OCI-LY1 (cell line): ENCODE measurements at regions not wholly inside any gene's neighbourhood (a gene's known extent, or its start where the extent isn't known, plus 50 kb on each side); places are given as distances from the start of the nearest gene placed in this dataset.

Experiments used
- H2AFZ ChIP-seq: fragments of 200-600 bp; sonication (generic), shearing (Covaris generic); 2 replicates; pipeline ENCODE4 v1.6.0; 2014; ENCODE audit warnings: antibody characterized with exemption, mild to moderate bottlenecking, low read length
- H3F3A ChIP-seq: fragments of 200-600 bp; sonication (generic), shearing (Covaris generic); 2 replicates; pipeline ENCODE4 v1.6.0; 2014; ENCODE audit warnings: mild to moderate bottlenecking, antibody characterized with exemption, low read length, moderate library complexity; ENCODE audit not compliant: insufficient read depth
- H3K27ac ChIP-seq: fragments of 200-600 bp; sonication (generic); 2 replicates; pipeline ENCODE4 v1.5.1; 2014; ENCODE audit warnings: low read length, mixed run types, mild to moderate bottlenecking, low read depth; ENCODE audit not compliant: poor library complexity, severe bottlenecking
- H3K27me3 ChIP-seq: fragments of 200-600 bp; sonication (generic); 2 replicates; pipeline ENCODE4 v1.6.0; 2014; ENCODE audit warnings: antibody characterized with exemption, mild to moderate bottlenecking, low read length, moderate library complexity; ENCODE audit not compliant: insufficient read depth
- H3K36me3 ChIP-seq: fragments of 200-600 bp; sonication (generic); 2 replicates; pipeline ENCODE4 v1.6.1; 2014; ENCODE audit warnings: mild to moderate bottlenecking, antibody characterized with exemption, low read length, moderate library complexity, mixed read lengths; ENCODE audit not compliant: insufficient read depth
- H3K4me1 ChIP-seq: fragments of 200-600 bp; sonication (generic); 2 replicates; pipeline ENCODE4 v1.5.1; 2014; ENCODE audit warnings: mild to moderate bottlenecking, low read length, moderate library complexity; ENCODE audit not compliant: insufficient read depth, severe bottlenecking
- H3K4me2 ChIP-seq: fragments of 200-600 bp; sonication (generic), shearing (Covaris generic); 2 replicates; pipeline ENCODE4 v1.6.1; 2014; ENCODE audit warnings: low read length
- H3K4me3 ChIP-seq: fragments of 200-600 bp; sonication (generic); 2 replicates; pipeline ENCODE4 v1.5.1; 2014; ENCODE audit warnings: low read length, low read depth, mild to moderate bottlenecking, mixed read lengths; ENCODE audit not compliant: poor library complexity, severe bottlenecking
- H3K79me2 ChIP-seq: fragments of 200-600 bp; shearing (Covaris generic); 2 replicates; pipeline ENCODE4 v1.6.1; 2016; ENCODE audit warnings: mixed run types, low read length, mixed read lengths; ENCODE audit not compliant: insufficient read depth
- H3K9ac ChIP-seq: fragments of 200-600 bp; sonication (generic), shearing (Covaris generic); 2 replicates; pipeline ENCODE4 v1.6.1; 2014; ENCODE audit warnings: mild to moderate bottlenecking, low read length, mixed read lengths
- H3K9me2 ChIP-seq: fragments of 200-600 bp; sonication (generic), shearing (Covaris generic); 2 replicates; pipeline ENCODE4 v1.6.1; 2014; ENCODE audit warnings: low read depth, mild to moderate bottlenecking, low read length, mixed read lengths
- H3K9me3 ChIP-seq: fragments of 200-600 bp; shearing (Covaris generic); 2 replicates; pipeline ENCODE4 v1.6.1; 2014; ENCODE audit warnings: low read length, mixed read lengths
- H4K20me1 ChIP-seq: fragments of 200-600 bp; sonication (generic), shearing (Covaris generic); 2 replicates; pipeline ENCODE4 v1.6.0; 2016; ENCODE audit warnings: mild to moderate bottlenecking, low read length; ENCODE audit not compliant: insufficient read depth
- CTCF ChIP-seq: fragments of 200-600 bp; sonication (generic), shearing (Covaris generic); IDR thresholded peaks from 2 replicates; pipeline ENCODE4 v1.5.1; 2017; ENCODE audit warnings: mild to moderate bottlenecking, antibody characterized with exemption, low read length, moderate library complexity, mixed read lengths
- EZH2 ChIP-seq: fragments of 200-600 bp; sonication (generic), shearing (Covaris generic); IDR thresholded peaks from 2 replicates; pipeline ENCODE4 v1.8.0; 2017; ENCODE audit warnings: borderline replicate concordance, mixed run types, mild to moderate bottlenecking, antibody characterized with exemption, low read length, moderate library complexity, mixed read lengths

- no peaks in the 10 kb centered on the region for H3F3A ChIP-seq
- H2AFZ ChIP-seq = no peak overlapping the region
- no peaks in the 10 kb centered on the region for H3K9me2 ChIP-seq
- H3K36me3 ChIP-seq = no peaks in the 10 kb centered on the region
- H4K20me1 ChIP-seq = no peaks in the 10 kb centered on the region
- H3K27ac ChIP-seq = no peak overlapping the region
- no peaks in the 10 kb centered on the region for H3K27me3 ChIP-seq
- no peaks in the 10 kb centered on the region for H3K9me3 ChIP-seq
- no peak overlapping the region for H3K4me2 ChIP-seq
- TF ChIP-seq EZH2 = no peak
- no peaks in the 10 kb centered on the region for H3K4me1 ChIP-seq
- no peaks in the 10 kb centered on the region for H3K79me2 ChIP-seq
- no peak overlapping the region for H3K4me3 ChIP-seq
- no peak overlapping the region for H3K9ac ChIP-seq
Observed at GRCh38 chr22:48179571-48180546, 1417.4 kb downstream of the TBC1D22A start.

- H3K36me3 ChIP-seq = no peaks in the 10 kb centered on the region
- no peak for TF ChIP-seq EZH2
- TF ChIP-seq CTCF = no peak
- no peaks in the 10 kb centered on the region for H3K9me2 ChIP-seq
- H3F3A ChIP-seq = no peaks in the 10 kb centered on the region
- H4K20me1 ChIP-seq = no peaks in the 10 kb centered on the region
- no peak overlapping the region for H3K27ac ChIP-seq
- H3K4me3 ChIP-seq = no peak overlapping the region
- H3K9ac ChIP-seq = no peak overlapping the region
- H3K27me3 ChIP-seq = no peaks in the 10 kb centered on the region
- H3K9me3 ChIP-seq = no peaks in the 10 kb centered on the region
- no peak overlapping the region for H3K4me2 ChIP-seq
- H3K4me1 ChIP-seq = no peaks in the 10 kb centered on the region
- no peak overlapping the region for H2AFZ ChIP-seq
- H3K79me2 ChIP-seq = no peaks in the 10 kb centered on the region
Observed at GRCh38 chr22:48178536-48178935, 1416.1 kb downstream of the TBC1D22A start.

GRCh38 chr22:48177631-48178030 lies 1415.2 kb downstream of the TBC1D22A start:
- no peak overlapping the region for H3K4me2 ChIP-seq
- no peaks in the 10 kb centered on the region for H3F3A ChIP-seq
- no peaks in the 10 kb centered on the region for H3K79me2 ChIP-seq
- H3K27ac ChIP-seq = no peak overlapping the region
- no peak for TF ChIP-seq EZH2
- TF ChIP-seq CTCF = no peak
- no peaks in the 10 kb centered on the region for H3K9me2 ChIP-seq
- H3K4me3 ChIP-seq = no peak overlapping the region
- no peaks in the 10 kb centered on the region for H3K4me1 ChIP-seq
- no peaks in the 10 kb centered on the region for H4K20me1 ChIP-seq
- no peak overlapping the region for H2AFZ ChIP-seq
- H3K27me3 ChIP-seq = no peaks in the 10 kb centered on the region
- no peaks in the 10 kb centered on the region for H3K36me3 ChIP-seq
- H3K9ac ChIP-seq = no peak overlapping the region
- no peaks in the 10 kb centered on the region for H3K9me3 ChIP-seq

- Histone ChIP-seq H3K4me1 (no peaks in the 10 kb centered on the region), H4K20me1 (no peaks in the 10 kb centered on the region), H3K4me2 (no peak overlapping the region), H3K4me3 (no peak overlapping the region), H3K27me3 (no peaks in the 10 kb centered on the region), H3K9me2 (no peaks in the 10 kb centered on the region), H3K79me2 (no peaks in the 10 kb centered on the region), H3K36me3 (no peaks in the 10 kb centered on the region), H2AFZ (no peak overlapping the region), H3K27ac (no peak overlapping the region), H3K9me3 (no peaks in the 10 kb centered on the region), H3F3A (no peaks in the 10 kb centered on the region), H3K9ac (no peak overlapping the region)
- TF ChIP-seq EZH2 = no peak
- no peak for TF ChIP-seq CTCF
Observed at GRCh38 chr22:48175721-48176120, 1413.3 kb downstream of the TBC1D22A start.
